Thyroid gland (tissue), 4 donors: ENCODE measurements at regions not wholly inside any gene's neighbourhood (a gene's known extent, or its start where the extent isn't known, plus 50 kb on each side); places are given as distances from the start of the nearest gene placed in this dataset.

Experiments used
- DNase-seq, 2 donors: peaks; one replicate each; pipeline ENCODE4 v3.0.0-alpha.2; 2019
- H3K27ac ChIP-seq, 3 donors: fragments of 200-600 bp; sonication (generic); 1 replicate in 2 of 3; 2 replicates in 1 of 3; pipeline ENCODE4 v1.5.1; 2016 to 2019; ENCODE audit warnings: mild to moderate bottlenecking in 1 of 3, moderate library complexity in 1 of 3
- H3K27me3 ChIP-seq: fragments of 200-600 bp; sonication (generic); one replicate; pipeline ENCODE4 v1.5.1; 2019
- H3K36me3 ChIP-seq, 2 donors: fragments of 200-600 bp; sonication (generic); one replicate each; pipeline ENCODE4 v1.5.1; 2016 to 2019
- H3K4me1 ChIP-seq, 2 donors: fragments of 200-600 bp; sonication (generic); one replicate each; pipeline ENCODE4 v1.5.1; 2017 to 2019
- H3K4me3 ChIP-seq, 3 donors: fragments of 200-600 bp; sonication (generic); replicated peaks in 1 of 3; 1 replicate in 2 of 3; 2 replicates in 1 of 3; pipeline ENCODE4 v1.5.1; 2016; ENCODE audit warnings: mild to moderate bottlenecking in 1 of 3
- H3K9me3 ChIP-seq: fragments of 200-600 bp; sonication (generic); one replicate; pipeline ENCODE4 v1.5.1; 2017
- CTCF ChIP-seq, 6 experiments: fragments of 200-600 bp in 3 of 6; fragments of 450-650 bp in 3 of 6; sonication (generic) in 3 of 6; IDR thresholded peaks; one replicate each; pipeline ENCODE4 v1.5.1; 2016 to 2019; ENCODE audit warnings: antibody characterized with exemption in 6 of 6, mild to moderate bottlenecking in 2 of 6, inconsistent platforms in 1 of 6, moderate library complexity in 1 of 6
- POLR2A ChIP-seq, 2 donors: fragments of 450-650 bp; IDR thresholded peaks; one replicate each; pipeline ENCODE4 v1.6.1; 2017; ENCODE audit warnings: antibody characterized with exemption in 2 of 2, mild to moderate bottlenecking in 2 of 2, moderate library complexity in 1 of 2
- WGBS, 2 donors: methylation state at CpG; one replicate each; pipeline ENCODE4 v1.1.5; 2017; 5-methylcytosine and 5-hydroxymethylcytosine counted together
- intact Hi-C: fragments of 100-400 bp; cut with DNase I; formaldehyde crosslinking; loops from one replicate; pipeline ENCODE4 v1.15.1; 2023

- no peak overlapping the region for H3K4me3 ChIP-seq
- TF ChIP-seq CTCF (IDR thresholded peaks at IDR 0.05) (no peak), POLR2A (IDR thresholded peaks at IDR 0.05) (no peak)
- no peak overlapping the region for H3K27ac ChIP-seq
- H3K4me1 ChIP-seq, result peaks cover 0 to 4% of the 10 kb centered on the region in 2 donors
- no peaks in the 10 kb centered on the region for H3K27me3 ChIP-seq
- intact Hi-C loops, result no loop called here
- no peak for DNase-seq
- H3K36me3 ChIP-seq, result no peaks in the 10 kb centered on the region
- H3K9me3 ChIP-seq, result no peaks in the 10 kb centered on the region
Measured at GRCh38 chr5:143749581-143750205, 62.3 kb upstream of the HMHB1 start.

DNA sequence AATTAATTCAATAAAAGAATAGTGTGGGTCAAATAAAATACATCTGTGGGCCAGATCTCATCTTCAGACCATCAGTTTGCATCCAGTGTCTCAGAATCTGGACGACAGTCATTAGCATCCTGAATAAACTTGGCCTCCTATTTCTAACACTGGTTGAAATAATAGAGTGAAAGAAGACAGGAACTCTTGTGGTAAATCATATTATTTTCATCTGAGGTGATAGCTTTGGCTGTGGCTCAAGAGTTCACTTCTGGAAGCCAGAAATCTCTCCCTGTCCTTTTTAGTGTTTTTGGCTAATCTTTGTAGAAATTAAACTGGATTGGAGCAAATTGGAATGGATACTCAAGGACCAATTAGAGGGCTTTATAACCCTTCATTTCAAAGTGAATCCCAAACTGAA lies 63.4 kb upstream of the HMHB1 start:
- intact Hi-C loops, result no loop called here
- no peaks in the 10 kb centered on the region for H3K9me3 ChIP-seq
- no peaks in the 10 kb centered on the region for H3K36me3 ChIP-seq
- no peak for TF ChIP-seq POLR2A (IDR thresholded peaks at IDR 0.05)
- TF ChIP-seq CTCF (IDR thresholded peaks at IDR 0.05), result no peak
- H3K27me3 ChIP-seq, result no peaks in the 10 kb centered on the region
- H3K4me1 ChIP-seq, result peaks cover 0 to 4% of the 10 kb centered on the region in 2 donors
- H3K27ac ChIP-seq, result no peak overlapping the region
- DNase-seq, result no peak
- no peak overlapping the region for H3K4me3 ChIP-seq
- WGBS, 2 donors, result 68 to 79% methylated on average over 1 of the region's 1 CpG

DNA sequence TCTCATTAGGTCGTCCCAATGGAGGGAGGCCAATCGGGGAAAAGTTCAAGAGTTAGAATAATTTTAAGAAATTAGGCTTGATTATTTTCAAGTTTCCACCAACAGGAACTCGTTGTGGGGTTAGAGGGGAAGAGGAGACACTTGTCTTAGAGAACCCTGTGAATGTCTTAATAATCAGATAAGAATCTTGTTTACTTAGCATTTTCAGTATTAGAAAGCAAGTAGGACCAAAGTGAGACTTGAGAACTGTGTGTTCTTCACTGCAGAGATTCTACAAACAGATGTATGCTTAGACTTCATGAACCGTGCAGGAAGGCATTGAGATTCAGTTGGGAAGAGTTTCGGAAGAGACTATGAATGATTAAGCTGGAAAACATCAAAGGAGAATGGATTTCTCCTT lies 69.0 kb upstream of the HMHB1 start:
- TF ChIP-seq CTCF (IDR thresholded peaks at IDR 0.05), result no peak
- no peak for TF ChIP-seq POLR2A (IDR thresholded peaks at IDR 0.05)
- H3K4me3 ChIP-seq, result no peak overlapping the region
- no peak for DNase-seq
- WGBS, 2 donors, result 63 to 66% methylated on average over 5 of the region's 5 CpGs
- H3K27me3 ChIP-seq, result no peaks in the 10 kb centered on the region
- H3K9me3 ChIP-seq, result no peaks in the 10 kb centered on the region
- H3K36me3 ChIP-seq, result no peaks in the 10 kb centered on the region
- no peak overlapping the region for H3K27ac ChIP-seq
- intact Hi-C loops, result no loop called here
- peaks cover 0 to 4% of the 10 kb centered on the region in 2 donors for H3K4me1 ChIP-seq

DNA sequence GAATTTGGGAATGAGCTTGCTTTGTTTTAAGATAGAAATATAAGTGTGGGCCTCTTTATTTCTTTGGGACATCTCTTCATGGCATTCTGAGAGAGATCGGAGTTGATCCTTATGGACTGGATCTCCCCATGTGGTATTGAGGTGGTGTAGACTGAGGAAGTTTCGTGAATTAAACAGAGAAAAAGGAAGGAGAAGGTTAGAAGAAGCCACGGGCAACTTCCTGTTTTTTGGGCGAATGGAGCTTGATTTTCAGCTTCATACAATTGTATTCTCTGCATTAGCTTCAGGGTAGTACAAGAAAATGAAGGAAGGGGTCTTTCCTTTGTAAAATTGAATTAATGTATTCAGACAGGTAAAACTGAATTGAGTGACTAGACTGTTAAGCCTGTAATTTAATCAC lies 70.5 kb upstream of the HMHB1 start:
- no peaks in the 10 kb centered on the region for H3K27me3 ChIP-seq
- intact Hi-C loops, result no loop called here
- no peaks in the 10 kb centered on the region for H3K9me3 ChIP-seq
- no peak overlapping the region for H3K4me3 ChIP-seq
- no peak for DNase-seq
- WGBS, 2 donors, result 59 to 63% methylated on average over 4 of the region's 4 CpGs
- no peaks in the 10 kb centered on the region for H3K36me3 ChIP-seq
- no peak for TF ChIP-seq POLR2A (IDR thresholded peaks at IDR 0.05)
- no peak for TF ChIP-seq CTCF (IDR thresholded peaks at IDR 0.05)
- H3K4me1 ChIP-seq, result peaks cover 0 to 4% of the 10 kb centered on the region in 2 donors
- no peak overlapping the region for H3K27ac ChIP-seq

- no peaks in the 10 kb centered on the region for H3K36me3 ChIP-seq
- WGBS, 2 donors, result 88 to 94% methylated on average over 1 of the region's 1 CpG
- H3K27me3 ChIP-seq, result no peaks in the 10 kb centered on the region
- H3K27ac ChIP-seq, result no peak overlapping the region
- DNase-seq, result no peak
- intact Hi-C loops, result no loop called here
- no peak overlapping the region for H3K4me3 ChIP-seq
- H3K9me3 ChIP-seq, result no peaks in the 10 kb centered on the region
- no peak for TF ChIP-seq POLR2A (IDR thresholded peaks at IDR 0.05)
- TF ChIP-seq CTCF (IDR thresholded peaks at IDR 0.05), result no peak
- peaks cover 0 to 4% of the 10 kb centered on the region in 2 donors for H3K4me1 ChIP-seq
Measured at GRCh38 chr5:143740956-143741355, 71.0 kb upstream of the HMHB1 start.
